GM12878 (cell line): ENCODE measurements at regions not wholly inside any gene's neighbourhood (a gene's known extent, or its start where the extent isn't known, plus 50 kb on each side); places are given as distances from the start of the nearest gene placed in this dataset.

Experiments
- ATAC-seq: fragments of 200-7000 bp; cut with Tn5 transposase; 3 replicates; pipeline ENCODE4 v1.9.1; 2020; ENCODE audit warnings: mild to moderate bottlenecking, moderate library complexity
- BruUV-seq: library from RNA; stranded (reverse); fragments of 400-500 nt; replicated peaks from 2 replicates; lab custom pipeline; 2021; lab: Mats Ljungman, UMichigan
- CTCF ChIA-PET: fragments of 300-600 bp; sonication (Branson Sonifier 250); formaldehyde crosslinking; extraction: SDS; loops from one replicate; lab custom pipeline; 2021; ENCODE audit warnings: inconsistent platforms; lab: Yijun Ruan, JAX
- POLR2A ChIA-PET: fragments of 350-600 bp; formaldehyde crosslinking; extraction: SDS; loops from one replicate; lab custom pipeline; 2021; ENCODE audit warnings: inconsistent platforms; lab: Charles Lee
- RAD21 ChIA-PET: fragments of 300-600 bp; sonication (Branson Sonifier 250); formaldehyde crosslinking; loops from one replicate; lab custom pipeline; 2023; ENCODE audit warnings: antibody characterized with exemption; ENCODE audit not compliant: unreplicated experiment; lab: Charles Lee
- SMC1A ChIA-PET: fragments of 300-600 bp; sonication (Branson Sonifier 250); formaldehyde crosslinking; loops from one replicate; lab custom pipeline; 2023; ENCODE audit not compliant: unreplicated experiment, uncharacterized antibody; lab: Charles Lee
- DNase-seq: peaks from one replicate; pipeline ENCODE4 v3.0.0-alpha.2; 2011; ENCODE audit warnings: low read depth, low spot score
- FAIRE-seq: peaks from 3 replicates; lab custom pipeline; 2011; peaks lifted over from hg19 to GRCh38; lab: Jason Lieb, UNC
- H2AFZ ChIP-seq: 2 replicates; pipeline ENCODE4 v1.6.0; 2011; ENCODE audit warnings: low read depth, low read length, control low read depth; ENCODE audit not compliant: control insufficient read depth
- H3K27ac ChIP-seq: 2 replicates; pipeline ENCODE4 v1.5.1; 2011; ENCODE audit warnings: control low read depth; ENCODE audit not compliant: control insufficient read depth, insufficient read depth
- H3K27me3 ChIP-seq, 2 experiments: replicated peaks in 1 of 2; 2 replicates each; pipeline versions ENCODE4 v1.6.0 to v1.6.1; 2011; ENCODE audit warnings: low read length in 1 of 2; ENCODE audit not compliant: control insufficient read depth in 2 of 2, insufficient read depth in 2 of 2
- H3K36me3 ChIP-seq, 2 experiments: 2 replicates each; pipeline ENCODE4 v1.5.1; 2011; ENCODE audit warnings: low read length in 1 of 2; ENCODE audit not compliant: control insufficient read depth in 2 of 2, insufficient read depth in 2 of 2
- H3K4me1 ChIP-seq: 2 replicates; pipeline ENCODE4 v1.6.1; 2011; ENCODE audit warnings: mild to moderate bottlenecking, low read length, moderate library complexity, mixed read lengths; ENCODE audit not compliant: control insufficient read depth, insufficient read depth
- H3K4me2 ChIP-seq: 2 replicates; pipeline ENCODE4 v1.6.0; 2011; ENCODE audit warnings: control low read depth; ENCODE audit not compliant: control insufficient read depth, insufficient read depth
- H3K4me3 ChIP-seq: fragments of 200-600 bp; sonication (generic); 2 replicates; pipeline ENCODE4 v1.5.1; 2016
- H3K79me2 ChIP-seq: 2 replicates; pipeline ENCODE4 v1.6.0; 2011; ENCODE audit warnings: low read length; ENCODE audit not compliant: control insufficient read depth, insufficient read depth
- H3K9ac ChIP-seq: 2 replicates; pipeline ENCODE4 v1.8.0; 2011; ENCODE audit warnings: low read length, control low read depth, mixed read lengths; ENCODE audit not compliant: control insufficient read depth, insufficient read depth
- H3K9me3 ChIP-seq: replicated peaks from 3 replicates; pipeline ENCODE4 v1.5.1; 2011; ENCODE audit warnings: mild to moderate bottlenecking, low read length; ENCODE audit not compliant: control insufficient read depth, insufficient read depth
- H4K20me1 ChIP-seq: 2 replicates; pipeline ENCODE4 v1.6.0; 2011; ENCODE audit not compliant: control insufficient read depth, insufficient read depth
- BHLHE40 ChIP-seq, 2 experiments: fragments of 450-650 bp in 1 of 2; IDR thresholded peaks; 2 replicates each; pipeline ENCODE4 v1.6.1; 2011 to 2017; ENCODE audit warnings: low read depth in 2 of 2, borderline replicate concordance in 1 of 2, improper control_type of control experiment in 1 of 2, low read length in 1 of 2, mild to moderate bottlenecking in 1 of 2
- BRCA1 ChIP-seq: IDR thresholded peaks from 2 replicates; pipeline ENCODE4 v1.6.1; 2011; ENCODE audit warnings: low read depth, low read length, improper control_type of control experiment
- HDGF ChIP-seq: fragments of 450-650 bp; IDR thresholded peaks from 2 replicates; pipeline ENCODE4 v1.6.1; 2016; ENCODE audit warnings: antibody characterized with exemption
- IRF5 ChIP-seq: fragments of 450-650 bp; IDR thresholded peaks from 2 replicates; pipeline ENCODE4 v1.6.1; 2017; ENCODE audit warnings: borderline replicate concordance
- ZBED1 ChIP-seq: IDR thresholded peaks from 2 replicates; pipeline ENCODE4 v1.6.1; 2016; ENCODE audit warnings: borderline replicate concordance
- WGBS: methylation state at CpG from one replicate; pipeline ENCODE4 v1.1.6; 2016; ENCODE audit warnings: low lambda C conversion rate; ENCODE audit not compliant: insufficient replicate concordance, insufficient coverage; ENCODE audit errors: missing lambda C conversion rate; 5-methylcytosine and 5-hydroxymethylcytosine counted together
- in situ Hi-C: fragments of 300-500 bp; cut with MboI; formaldehyde crosslinking; loops from 9 replicates; pipeline ENCODE4 v1.14.3; 2018; ENCODE audit warnings: mixed read lengths
- intact Hi-C: fragments of 100-400 bp; cut with micrococcal nuclease; formaldehyde crosslinking; loops from one replicate; pipeline ENCODE4 v1.14.2; 2022; ENCODE audit not compliant: unreplicated experiment

- Histone ChIP-seq H3K36me3 (no peaks in the 10 kb centered on the region), H3K9ac (no peak overlapping the region), H3K79me2 (no peaks in the 10 kb centered on the region), H3K4me3 (no peak overlapping the region), H4K20me1 (no peaks in the 10 kb centered on the region), H3K4me2 (no peak overlapping the region), H3K27me3 (no peaks in the 10 kb centered on the region), H3K27ac (no peak overlapping the region), H3K9me3 (no peaks in the 10 kb centered on the region), H2AFZ (no peak overlapping the region), H3K4me1 (no peaks in the 10 kb centered on the region)
- TF ChIP-seq BHLHE40 (IDR thresholded peaks at IDR 0.05; ENCODE audit: borderline replicate concordance in 1 of 2, low read depth in 2 of 2, low read length in 1 of 2): no peak
- no peak for TF ChIP-seq HDGF
- no peak for TF ChIP-seq BRCA1
- no peak for TF ChIP-seq ZBED1
- no peak for TF ChIP-seq IRF5
- RAD21 ChIA-PET: no interaction called here
- SMC1A ChIA-PET: no interaction called here
- BruUV-seq: no TSS peak
- 37% methylated on average over 5 of the region's 5 CpGs for WGBS
- DNase-seq: no peak
- no peak for FAIRE-seq
- CTCF ChIA-PET: no interaction called here
- in situ Hi-C loops (no loop called here), intact Hi-C loops (no loop called here)
- no peak for ATAC-seq
- POLR2A ChIA-PET: interaction anchor here (0.5 kb wide), 2 partner anchors 259 to 292 kb away, joined by 3 read pairs; no protein-coding TSS in a partner anchor
These were observed 117.3 kb upstream of the LMNTD1 start for GRCh38 chr12:25670076-25671055.
